SIG-M5 treated with dmso at 0.1 percent for 504 hours (cell line): ENCODE measurements at regions not wholly inside any gene's neighbourhood (a gene's known extent, or its start where the extent isn't known, plus 50 kb on each side); places are given as distances from the start of the nearest gene placed in this dataset.

Source experiments
- DNase-seq: peaks from one replicate; lab custom pipeline; 2025; ENCODE audit not compliant: unreplicated experiment; lab: John Stamatoyannopoulos, UW

- no peak for DNase-seq
Measured at GRCh38 chr6:167672738-167673137, 154.0 kb upstream of the AFDN start.

DNA sequence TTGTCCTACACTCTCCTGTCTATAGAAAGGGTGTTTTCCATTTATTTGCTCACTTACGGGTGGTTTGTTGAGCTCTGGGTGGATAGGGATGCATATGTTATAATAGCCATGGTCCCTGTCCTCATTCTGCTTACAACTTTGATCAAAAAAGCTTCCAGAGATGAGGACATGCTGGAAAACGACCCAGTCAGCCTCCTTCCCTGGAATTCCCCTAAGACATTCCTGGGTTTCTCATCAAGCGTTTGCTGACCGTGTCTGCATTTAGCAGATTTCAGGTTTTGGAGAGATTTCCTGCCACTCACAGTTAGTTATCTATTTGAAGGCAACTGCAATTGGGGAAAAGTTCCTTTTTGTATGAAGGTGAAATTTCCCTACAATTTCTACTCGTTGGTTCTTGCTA is 152.8 kb upstream of the AFDN start:
- no peak for DNase-seq

- no peak for DNase-seq
Measured at GRCh38 chr6:167674486-167674885, 152.2 kb upstream of the AFDN start.

DNA sequence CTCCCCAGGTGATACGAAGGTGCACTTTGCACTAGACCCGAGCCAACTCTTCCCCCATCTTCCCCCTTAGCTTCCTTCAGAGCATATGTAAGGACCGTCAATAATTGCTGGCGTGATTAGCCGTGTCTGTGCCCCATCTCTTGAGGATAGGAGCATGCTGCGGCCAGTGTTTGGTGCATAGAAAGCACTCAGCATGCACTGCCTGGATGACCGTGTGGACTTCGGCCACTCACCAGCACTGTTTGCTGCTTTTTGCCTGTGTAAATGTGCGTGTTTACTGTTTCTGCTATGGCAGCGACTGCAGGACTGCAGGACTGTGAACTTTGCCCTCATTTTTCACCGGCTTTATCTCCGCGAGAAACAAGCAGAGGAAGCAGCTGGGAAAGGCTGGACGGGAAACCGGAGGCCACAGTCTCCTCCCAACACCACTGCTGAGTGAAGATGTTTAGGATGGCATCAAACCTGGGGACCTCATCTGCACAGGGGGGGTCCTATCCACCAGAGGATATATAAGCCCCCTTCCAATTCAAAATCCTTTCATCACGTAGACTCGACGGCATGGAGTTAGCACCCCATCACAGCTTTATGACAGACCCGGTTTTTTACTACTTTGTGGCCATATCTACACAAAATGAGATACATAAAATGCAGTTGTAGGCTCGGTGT is 150.6 kb upstream of the AFDN start:
- DNase-seq: no peak

DNA sequence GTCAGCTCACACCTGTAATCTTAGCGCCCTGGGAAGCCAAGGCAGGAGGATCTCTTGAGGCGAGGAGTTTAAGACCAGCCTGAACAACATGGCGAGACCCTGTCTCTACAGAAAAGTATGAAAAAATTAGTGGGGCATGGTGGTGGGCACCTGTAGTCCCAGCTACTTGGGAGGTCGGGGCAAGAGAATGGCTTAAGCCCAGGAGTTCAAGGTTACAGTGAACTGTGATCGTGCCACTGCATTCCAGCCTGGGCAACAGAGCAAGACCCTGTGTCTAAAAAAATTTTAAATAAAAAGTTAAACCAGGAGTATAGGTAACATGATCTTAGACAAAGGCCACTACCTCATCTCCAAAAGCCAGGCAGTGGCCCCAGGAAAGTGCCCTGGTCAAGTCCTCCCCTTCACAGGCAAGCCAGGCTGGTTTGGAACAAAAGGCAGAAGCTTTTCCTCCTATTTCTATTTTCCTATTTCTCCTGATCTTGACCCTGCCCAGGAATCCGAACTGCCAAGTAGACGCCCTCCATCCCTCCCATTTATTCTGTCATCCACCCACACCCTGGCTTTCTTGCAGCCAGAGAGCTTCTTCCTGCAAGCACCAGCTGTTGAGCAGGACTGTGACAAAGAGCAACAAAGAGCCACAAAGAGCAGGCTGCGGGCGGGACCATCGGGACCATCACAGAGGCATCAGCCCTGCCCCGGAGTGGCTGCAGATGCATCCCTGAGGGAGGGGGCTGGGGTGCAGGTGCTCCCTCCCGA is 149.9 kb upstream of the AFDN start:
- DNase-seq: no peak

- DNase-seq: no peak
Measured at GRCh38 chr6:167677422-167677789, 149.3 kb upstream of the AFDN start.

- DNase-seq: no peak
Measured at GRCh38 chr6:167678102-167679101, 148.3 kb upstream of the AFDN start.

DNA sequence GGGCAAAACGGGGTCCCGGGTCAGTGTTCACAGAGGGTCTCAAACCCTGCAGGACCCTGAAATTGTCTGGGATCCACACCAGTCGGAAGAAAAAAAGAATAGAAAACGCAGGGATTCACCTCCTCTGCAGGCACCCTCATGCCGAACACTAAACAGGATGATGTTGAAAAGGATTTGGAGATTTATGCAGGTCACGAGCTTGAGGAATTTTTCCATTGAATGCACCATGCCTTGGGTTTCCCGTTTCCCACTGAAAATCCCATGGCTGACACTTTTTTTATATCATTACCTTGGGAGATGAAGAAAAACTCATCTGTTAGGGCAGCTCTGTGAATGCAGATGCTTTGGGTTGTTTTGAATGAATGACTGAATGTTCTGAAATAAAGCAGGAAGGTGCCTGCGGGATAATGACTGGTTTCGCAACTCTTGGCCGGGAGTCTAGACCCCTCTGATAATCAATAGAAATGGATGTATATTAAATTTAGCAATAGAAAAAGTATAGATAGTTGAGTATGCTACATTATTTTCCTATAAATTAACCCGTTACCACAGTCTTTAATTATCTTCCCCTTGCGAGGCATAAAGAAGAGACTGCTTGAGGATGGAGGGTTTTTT is 147.5 kb upstream of the AFDN start:
- no peak for DNase-seq

- no peak for DNase-seq
Measured at GRCh38 chr6:167679790-167680604, 146.7 kb upstream of the AFDN start.

DNA sequence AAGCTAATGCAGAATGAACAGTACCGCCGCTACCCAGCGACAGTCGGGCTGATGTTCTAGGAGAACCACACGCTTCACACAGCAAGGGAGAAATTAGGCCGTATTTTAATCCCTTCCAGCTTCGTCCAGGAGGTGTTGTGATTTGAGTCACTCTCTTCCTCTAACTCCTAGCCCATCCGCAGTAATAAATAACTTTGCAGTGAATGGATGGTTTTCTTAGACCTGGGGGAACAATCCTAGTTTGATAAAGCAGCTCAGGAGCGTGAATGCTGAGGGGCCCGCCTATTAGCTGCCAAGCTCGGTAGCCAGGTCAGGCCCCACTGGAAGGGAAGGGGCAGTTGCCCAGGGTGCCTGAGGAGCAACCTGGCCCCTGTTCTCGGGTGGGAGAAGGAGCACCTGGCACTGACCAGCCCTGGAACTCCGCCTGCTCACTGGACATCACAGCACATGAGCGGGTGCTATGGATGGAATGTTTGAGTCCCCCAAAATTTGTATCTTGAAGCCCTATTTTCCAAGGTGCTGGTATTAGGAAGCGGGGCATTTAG is 146.0 kb upstream of the AFDN start:
- DNase-seq: no peak

DNA sequence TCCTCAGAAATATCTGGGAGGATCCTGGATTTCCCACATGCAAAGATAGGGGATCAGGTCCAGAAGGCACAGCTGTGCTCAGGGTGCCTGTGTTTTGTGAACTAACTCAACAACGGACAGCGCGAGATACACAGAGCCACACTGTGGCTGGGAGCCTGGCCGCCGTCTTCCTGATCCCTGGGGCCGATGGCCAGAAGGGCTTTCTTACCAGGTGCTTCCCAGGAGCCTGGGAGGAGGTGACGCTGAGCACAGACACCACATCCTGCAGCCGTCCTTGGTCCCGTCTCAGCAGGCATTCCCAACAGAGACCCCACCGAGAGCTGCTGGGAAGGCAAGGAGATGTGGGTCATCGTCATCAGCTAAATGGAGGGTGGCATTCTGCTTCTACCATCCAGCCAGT is 144.6 kb upstream of the AFDN start:
- DNase-seq: no peak

DNA sequence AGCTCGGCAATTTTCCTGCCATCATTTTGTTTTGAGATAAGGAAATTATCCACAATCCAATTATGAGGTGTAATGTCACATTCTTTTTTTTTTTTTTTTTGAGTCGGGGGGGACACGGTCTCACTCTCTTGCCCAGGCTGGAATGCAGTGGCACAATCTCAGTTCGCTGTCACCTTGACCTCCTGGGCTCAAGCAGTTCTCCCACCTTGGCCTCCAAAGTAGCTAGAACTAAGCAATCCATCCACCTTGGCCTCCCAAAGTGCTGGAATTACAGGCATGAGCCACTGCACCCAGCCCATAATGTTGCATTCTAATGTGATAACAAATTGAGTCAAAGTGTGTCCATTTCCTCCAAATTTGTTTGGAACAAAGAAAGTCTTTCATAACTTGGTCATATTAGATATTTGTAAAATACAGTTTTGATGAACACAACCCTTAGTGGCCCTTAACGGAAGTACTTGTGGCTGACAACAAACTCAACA is 144.1 kb upstream of the AFDN start:
- no peak for DNase-seq

- DNase-seq: no peak
Measured at GRCh38 chr6:167683028-167683862, 143.5 kb upstream of the AFDN start.

DNA sequence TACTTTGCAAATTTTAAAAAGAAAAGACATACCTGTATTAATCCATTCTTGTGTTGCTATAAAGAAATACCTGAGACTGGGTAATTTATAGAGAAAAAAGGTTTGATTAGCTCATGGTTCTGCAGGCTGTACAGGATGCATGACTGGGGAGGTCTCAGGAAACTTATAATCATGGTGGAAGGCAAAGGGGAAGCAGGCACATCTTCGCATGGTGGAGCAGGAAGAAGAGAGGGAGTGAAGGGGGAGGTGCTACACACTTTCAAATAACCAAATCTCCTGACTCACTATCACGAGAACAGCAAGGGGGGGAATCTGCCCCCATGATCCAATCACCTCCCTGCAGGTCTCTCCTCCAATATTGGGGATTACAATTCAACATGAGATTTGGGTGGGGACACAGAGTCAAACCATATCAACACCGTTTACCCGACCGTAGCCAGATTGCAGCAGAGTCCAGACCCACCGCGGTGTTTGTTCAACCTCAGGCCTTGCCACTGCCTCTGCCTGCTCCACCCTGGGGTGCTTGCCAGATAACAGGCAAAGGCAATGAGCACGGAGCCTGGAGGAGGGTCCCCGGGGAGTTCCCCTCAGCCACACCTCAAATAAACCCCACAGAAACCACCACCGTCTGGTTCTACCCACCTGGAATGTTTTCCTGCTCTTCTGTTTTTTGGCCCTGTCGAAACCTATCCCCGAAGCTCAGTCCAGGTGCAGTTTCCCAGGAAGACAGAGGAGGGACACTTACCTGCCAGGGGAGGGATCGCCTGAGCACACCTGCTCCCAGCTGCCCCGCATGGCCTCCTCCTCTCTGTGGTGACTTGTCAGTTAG is 142.2 kb upstream of the AFDN start:
- no peak for DNase-seq

GRCh38 chr6:167685654-167686053 is 141.1 kb upstream of the AFDN start:
- no peak for DNase-seq

DNA sequence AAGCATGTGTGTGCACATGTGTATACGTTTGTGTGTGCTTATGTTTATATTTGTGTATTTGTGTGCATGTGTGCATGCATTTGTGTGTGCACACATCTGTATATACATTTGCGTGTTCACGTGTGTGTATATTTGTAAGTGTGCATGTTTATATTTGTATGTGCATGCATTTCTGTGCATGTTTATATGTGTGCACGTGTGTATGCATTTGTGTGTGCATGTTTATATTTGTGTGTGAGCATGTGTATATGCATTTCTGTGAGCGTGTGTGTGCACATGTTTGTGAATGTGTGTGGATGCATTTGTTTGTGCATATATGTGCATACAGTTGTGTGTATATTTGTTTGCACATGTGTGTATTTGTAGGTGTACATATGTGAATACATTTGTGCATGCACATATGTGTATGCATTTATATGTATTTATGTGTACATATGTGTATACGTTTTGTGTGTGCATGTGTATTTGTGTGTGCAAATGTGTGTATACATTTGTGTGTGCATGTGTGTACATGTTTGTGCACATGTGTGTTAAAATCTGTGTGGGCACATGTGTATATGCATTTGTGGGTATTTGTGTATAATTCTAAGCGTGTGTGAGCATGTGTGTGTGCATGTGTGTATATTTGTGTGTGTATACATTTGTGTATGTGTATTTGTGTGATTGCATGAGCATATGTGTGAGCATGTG is 140.4 kb upstream of the AFDN start:
- no peak for DNase-seq

DNA sequence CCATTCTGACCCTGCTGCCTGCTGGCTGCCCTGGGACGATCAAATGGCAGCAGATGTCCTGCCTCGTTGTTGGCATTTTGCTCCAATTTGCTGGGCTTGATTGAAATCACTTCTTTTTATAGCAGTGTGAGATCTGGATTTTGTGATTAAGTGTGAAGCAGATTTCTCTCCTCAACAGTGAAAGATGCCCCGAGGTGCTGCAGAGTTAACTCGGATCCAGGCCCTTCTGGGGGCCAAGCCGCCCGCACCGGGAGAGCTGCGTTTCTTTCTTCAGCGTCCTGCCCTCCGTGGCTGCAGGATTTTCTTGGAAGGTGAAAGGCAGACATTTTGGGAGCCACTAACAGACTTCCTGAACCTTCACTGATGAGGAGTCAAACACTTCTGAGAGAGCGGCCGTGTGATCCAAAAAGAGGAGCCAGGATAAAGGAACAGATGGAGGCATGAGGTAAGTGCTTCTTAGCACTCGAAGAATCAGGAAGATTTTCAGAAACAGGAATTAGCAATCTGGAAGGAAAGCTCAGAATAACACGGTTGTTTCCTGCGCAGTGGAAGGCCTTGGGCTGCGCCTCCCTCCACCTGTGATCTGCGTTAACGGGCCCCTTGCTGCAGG is 139.5 kb upstream of the AFDN start:
- DNase-seq: no peak
